Panc1 (cell line): ENCODE measurements at regions not wholly inside any gene's neighbourhood (a gene's known extent, or its start where the extent isn't known, plus 50 kb on each side); places are given as distances from the start of the nearest gene placed in this dataset.
"Not testable (repeated sequence)": the region's sequence is repeated elsewhere in the genome, so short reads cannot be mapped to it uniquely, and the experiment has no call there.

Experiments used
- POLR2AphosphoS5 ChIP-seq: IDR thresholded peaks from 2 replicates; pipeline ENCODE4 v1.6.1; 2012; ENCODE audit warnings: mild to moderate bottlenecking, low read depth, low read length, moderate library complexity
- SIN3A ChIP-seq: IDR thresholded peaks from 2 replicates; pipeline ENCODE4 v1.6.1; 2012; ENCODE audit warnings: low read depth, mild to moderate bottlenecking, low read length, moderate library complexity, borderline replicate concordance; ENCODE audit not compliant: insufficient read depth
- TCF7L2 ChIP-seq: IDR thresholded peaks from 2 replicates; pipeline ENCODE4 v1.6.1; 2011; ENCODE audit warnings: mild to moderate bottlenecking, low read depth, low read length, inconsistent platforms
- TF ChIP-seq, protein P1 (sequence below): fragments of 450-650 bp; IDR thresholded peaks from 2 replicates; pipeline ENCODE4 v1.5.1; 2017; ENCODE audit warnings: mild to moderate bottlenecking
- TF ChIP-seq, protein P2 (sequence below), 2 experiments: IDR thresholded peaks; 2 replicates each; pipeline ENCODE4 v1.6.1; 2011 to 2012; ENCODE audit warnings: low read depth in 2 of 2, control low read depth in 1 of 2, low read length in 1 of 2, mild to moderate bottlenecking in 1 of 2, moderate library complexity in 1 of 2; ENCODE audit not compliant: insufficient read depth in 1 of 2

DNA sequence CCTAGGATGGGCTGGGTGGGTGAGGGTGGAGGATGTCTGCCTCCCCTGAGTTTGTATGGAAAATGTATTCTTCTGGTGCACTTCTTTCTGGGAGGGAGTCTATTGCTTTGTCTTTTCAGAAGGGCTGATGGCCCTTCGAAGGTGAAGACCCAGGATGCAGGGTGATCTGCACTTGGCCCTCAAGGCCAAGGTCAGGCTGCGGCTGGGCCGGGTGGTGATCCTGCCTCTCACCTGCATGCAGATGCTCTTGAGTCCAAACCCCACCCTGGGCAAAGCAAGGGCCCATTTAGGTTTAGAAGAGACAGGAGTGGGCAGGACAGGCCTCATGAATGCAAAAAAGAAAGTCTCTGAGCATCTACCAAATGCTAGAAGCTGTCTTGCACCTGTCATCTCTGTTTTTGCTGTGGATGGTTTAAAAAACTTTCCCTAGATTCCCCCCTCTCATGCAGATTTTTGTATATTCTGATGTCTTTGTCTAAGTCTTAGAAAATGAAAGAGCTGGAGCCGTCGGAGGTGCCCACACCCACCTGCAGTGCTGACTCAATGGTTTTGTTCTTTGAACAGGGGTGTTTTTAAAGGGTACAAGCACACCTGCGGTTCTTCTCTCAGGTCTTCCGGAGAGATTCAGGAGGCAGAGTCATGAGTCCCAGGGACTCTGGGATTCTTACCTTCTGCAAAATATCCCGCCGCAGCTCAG, 186.4 kb downstream of the ADRA2C start:
- TF ChIP-seq, protein P1, sequence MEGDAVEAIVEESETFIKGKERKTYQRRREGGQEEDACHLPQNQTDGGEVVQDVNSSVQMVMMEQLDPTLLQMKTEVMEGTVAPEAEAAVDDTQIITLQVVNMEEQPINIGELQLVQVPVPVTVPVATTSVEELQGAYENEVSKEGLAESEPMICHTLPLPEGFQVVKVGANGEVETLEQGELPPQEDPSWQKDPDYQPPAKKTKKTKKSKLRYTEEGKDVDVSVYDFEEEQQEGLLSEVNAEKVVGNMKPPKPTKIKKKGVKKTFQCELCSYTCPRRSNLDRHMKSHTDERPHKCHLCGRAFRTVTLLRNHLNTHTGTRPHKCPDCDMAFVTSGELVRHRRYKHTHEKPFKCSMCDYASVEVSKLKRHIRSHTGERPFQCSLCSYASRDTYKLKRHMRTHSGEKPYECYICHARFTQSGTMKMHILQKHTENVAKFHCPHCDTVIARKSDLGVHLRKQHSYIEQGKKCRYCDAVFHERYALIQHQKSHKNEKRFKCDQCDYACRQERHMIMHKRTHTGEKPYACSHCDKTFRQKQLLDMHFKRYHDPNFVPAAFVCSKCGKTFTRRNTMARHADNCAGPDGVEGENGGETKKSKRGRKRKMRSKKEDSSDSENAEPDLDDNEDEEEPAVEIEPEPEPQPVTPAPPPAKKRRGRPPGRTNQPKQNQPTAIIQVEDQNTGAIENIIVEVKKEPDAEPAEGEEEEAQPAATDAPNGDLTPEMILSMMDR, result not testable (repeated sequence)
- TF ChIP-seq SIN3A, POLR2AphosphoS5, TCF7L2: not testable (repeated sequence)
- TF ChIP-seq, protein P2, sequence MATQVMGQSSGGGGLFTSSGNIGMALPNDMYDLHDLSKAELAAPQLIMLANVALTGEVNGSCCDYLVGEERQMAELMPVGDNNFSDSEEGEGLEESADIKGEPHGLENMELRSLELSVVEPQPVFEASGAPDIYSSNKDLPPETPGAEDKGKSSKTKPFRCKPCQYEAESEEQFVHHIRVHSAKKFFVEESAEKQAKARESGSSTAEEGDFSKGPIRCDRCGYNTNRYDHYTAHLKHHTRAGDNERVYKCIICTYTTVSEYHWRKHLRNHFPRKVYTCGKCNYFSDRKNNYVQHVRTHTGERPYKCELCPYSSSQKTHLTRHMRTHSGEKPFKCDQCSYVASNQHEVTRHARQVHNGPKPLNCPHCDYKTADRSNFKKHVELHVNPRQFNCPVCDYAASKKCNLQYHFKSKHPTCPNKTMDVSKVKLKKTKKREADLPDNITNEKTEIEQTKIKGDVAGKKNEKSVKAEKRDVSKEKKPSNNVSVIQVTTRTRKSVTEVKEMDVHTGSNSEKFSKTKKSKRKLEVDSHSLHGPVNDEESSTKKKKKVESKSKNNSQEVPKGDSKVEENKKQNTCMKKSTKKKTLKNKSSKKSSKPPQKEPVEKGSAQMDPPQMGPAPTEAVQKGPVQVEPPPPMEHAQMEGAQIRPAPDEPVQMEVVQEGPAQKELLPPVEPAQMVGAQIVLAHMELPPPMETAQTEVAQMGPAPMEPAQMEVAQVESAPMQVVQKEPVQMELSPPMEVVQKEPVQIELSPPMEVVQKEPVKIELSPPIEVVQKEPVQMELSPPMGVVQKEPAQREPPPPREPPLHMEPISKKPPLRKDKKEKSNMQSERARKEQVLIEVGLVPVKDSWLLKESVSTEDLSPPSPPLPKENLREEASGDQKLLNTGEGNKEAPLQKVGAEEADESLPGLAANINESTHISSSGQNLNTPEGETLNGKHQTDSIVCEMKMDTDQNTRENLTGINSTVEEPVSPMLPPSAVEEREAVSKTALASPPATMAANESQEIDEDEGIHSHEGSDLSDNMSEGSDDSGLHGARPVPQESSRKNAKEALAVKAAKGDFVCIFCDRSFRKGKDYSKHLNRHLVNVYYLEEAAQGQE (IDR thresholded peaks at IDR 0.05; ENCODE audit: insufficient read depth in 1 of 2, low read depth in 2 of 2, low read length in 1 of 2), result not testable (repeated sequence)
